ENCODE measurements at regions not wholly inside any gene's neighbourhood (a gene's known extent, or its start where the extent isn't known, plus 50 kb on each side); places are given as distances from the start of the nearest gene placed in this dataset.

GRCh38 chr3:10628891-10629670 lies 123.7 kb upstream of the ATP2B2 start:
- TF ChIP-seq CBX8 (IDR thresholded peaks at IDR 0.05) (no peak), POLR2A (IDR thresholded peaks at IDR 0.05; ENCODE audit: low read length) (no peak), RFX5 (IDR thresholded peaks at IDR 0.05) (no peak), SREBF2 (IDR thresholded peaks at IDR 0.05) (no peak), RCOR1 (IDR thresholded peaks at IDR 0.05; ENCODE audit: low read depth, low read length) (no peak), MYC (IDR thresholded peaks at IDR 0.05; ENCODE audit: borderline replicate concordance, low read length) (no peak), E2F6 (IDR thresholded peaks at IDR 0.05; ENCODE audit: borderline replicate concordance, low read depth) (no peak), CTCF (IDR thresholded peaks at IDR 0.05) (no peak), CEBPB (IDR thresholded peaks at IDR 0.05) (no peak), EHMT2 (IDR thresholded peaks at IDR 0.05; ENCODE audit: low read depth) (no peak), CBX2 (IDR thresholded peaks at IDR 0.05; ENCODE audit: borderline replicate concordance, low read depth) (no peak), FOXS1 (CRISPR knock-in tag; IDR thresholded peaks at IDR 0.05) (no peak)
